ENCODE measurements at regions not wholly inside any gene's neighbourhood (a gene's known extent, or its start where the extent isn't known, plus 50 kb on each side); places are given as distances from the start of the nearest gene placed in this dataset.

- no peak for TF ChIP-seq ATF2 (IDR thresholded peaks at IDR 0.05; ENCODE audit: low read length)
Observed at GRCh38 chr2:2806711-2807110, 475.6 kb upstream of the MYT1L start (continued).

All from H1 (cell line).